ENCODE measurements at regions not wholly inside any gene's neighbourhood (a gene's known extent, or its start where the extent isn't known, plus 50 kb on each side); places are given as distances from the start of the nearest gene placed in this dataset.

- H3K4me1 ChIP-seq (ENCODE audit: control insufficient read depth in 5 of 5, insufficient read depth in 5 of 5, low read length in 5 of 5): peaks cover 0 to 30% (median 5%) of the 10 kb centered on the region in 5 donors
- 41 to 77% methylated on average over 2 of the region's 2 CpGs for WGBS, 2 donors
- H3K27ac ChIP-seq (ENCODE audit: low read depth in 1 of 2, low read length in 1 of 2): no peak overlapping the region
- no peak for ATAC-seq (ENCODE audit: insufficient read depth, low FRiP score)
- H3K9me3 ChIP-seq (ENCODE audit: control insufficient read depth in 4 of 4, insufficient read depth in 3 of 4, low read length in 3 of 4): no peaks in the 10 kb centered on the region
- no peak for DNase-seq
- no peaks in the 10 kb centered on the region for H3K36me3 ChIP-seq (ENCODE audit: control insufficient read depth in 4 of 4, insufficient read depth in 4 of 4, low read length in 4 of 4)
- no peak overlapping the region for H3K4me3 ChIP-seq
- H3K9ac ChIP-seq (ENCODE audit: insufficient read depth in 1 of 2, low read length in 2 of 2): no peak overlapping the region
- TF ChIP-seq CTCF (IDR thresholded peaks at IDR 0.05; ENCODE audit: control extremely low read depth, extremely low read depth): no peak
- H3K27me3 ChIP-seq (ENCODE audit: control insufficient read depth in 3 of 3, insufficient read depth in 3 of 3, low read length in 2 of 3): no peaks in the 10 kb centered on the region
Observed at GRCh38 chr1:219749370-219749769, 136.5 kb upstream of the ZC3H11B start.

GRCh38 chr1:219746141-219746540, 133.2 kb upstream of the ZC3H11B start:
- no peak overlapping the region for H3K4me3 ChIP-seq
- no peak for TF ChIP-seq CTCF (IDR thresholded peaks at IDR 0.05; ENCODE audit: control extremely low read depth, extremely low read depth)
- peaks cover 0 to 12% (median 0%) of the 10 kb centered on the region in 5 donors for H3K4me1 ChIP-seq (ENCODE audit: control insufficient read depth in 5 of 5, insufficient read depth in 5 of 5, low read length in 5 of 5)
- H3K27me3 ChIP-seq (ENCODE audit: control insufficient read depth in 3 of 3, insufficient read depth in 3 of 3, low read length in 2 of 3): no peaks in the 10 kb centered on the region
- no peaks in the 10 kb centered on the region for H3K9me3 ChIP-seq (ENCODE audit: control insufficient read depth in 4 of 4, insufficient read depth in 3 of 4, low read length in 3 of 4)
- no peaks in the 10 kb centered on the region for H3K36me3 ChIP-seq (ENCODE audit: control insufficient read depth in 4 of 4, insufficient read depth in 4 of 4, low read length in 4 of 4)
- DNase-seq (no peak), ATAC-seq (ENCODE audit: insufficient read depth, low FRiP score) (no peak)
- no peak overlapping the region for H3K9ac ChIP-seq (ENCODE audit: insufficient read depth in 1 of 2, low read length in 2 of 2)
- 97 to 98% methylated on average over 2 of the region's 2 CpGs for WGBS, 2 donors
- H3K27ac ChIP-seq (ENCODE audit: low read depth in 1 of 2, low read length in 1 of 2): no peak overlapping the region

GRCh38 chr1:219744652-219745469, 132.0 kb upstream of the ZC3H11B start:
- H3K36me3 ChIP-seq (ENCODE audit: control insufficient read depth in 4 of 4, insufficient read depth in 4 of 4, low read length in 4 of 4): no peaks in the 10 kb centered on the region
- WGBS, 2 donors: 27 to 34% methylated on average over 3 of the region's 3 CpGs

More at GRCh38 chr1:219744652-219745469, 132.0 kb upstream of the ZC3H11B start:
- no peaks in the 10 kb centered on the region for H3K27me3 ChIP-seq (ENCODE audit: control insufficient read depth in 3 of 3, insufficient read depth in 3 of 3, low read length in 2 of 3)
- peaks cover 0 to 10% (median 0%) of the 10 kb centered on the region in 5 donors for H3K4me1 ChIP-seq (ENCODE audit: control insufficient read depth in 5 of 5, insufficient read depth in 5 of 5, low read length in 5 of 5)
- H3K27ac ChIP-seq (ENCODE audit: low read depth in 1 of 2, low read length in 1 of 2): no peak overlapping the region
- no peaks in the 10 kb centered on the region for H3K9me3 ChIP-seq (ENCODE audit: control insufficient read depth in 4 of 4, insufficient read depth in 3 of 4, low read length in 3 of 4)
- no peak for ATAC-seq (ENCODE audit: insufficient read depth, low FRiP score)
- no peak overlapping the region for H3K9ac ChIP-seq (ENCODE audit: insufficient read depth in 1 of 2, low read length in 2 of 2)
- peak in 1 of 3 donors; percentile 40 for DNase-seq
- no peak overlapping the region for H3K4me3 ChIP-seq
- TF ChIP-seq CTCF (IDR thresholded peaks at IDR 0.05; ENCODE audit: control extremely low read depth, extremely low read depth): no peak
